RWPE2 (cell line): ENCODE measurements at regions not wholly inside any gene's neighbourhood (a gene's known extent, or its start where the extent isn't known, plus 50 kb on each side); places are given as distances from the start of the nearest gene placed in this dataset.
"Not testable (repeated sequence)": the region's sequence is repeated elsewhere in the genome, so short reads cannot be mapped to it uniquely, and the experiment has no call there.

Source experiments
- ATAC-seq: fragments of 200-7000 bp; cut with Tn5 transposase; 3 replicates; pipeline ENCODE4 v1.9.1; 2021; ENCODE audit warnings: low read depth
- DNase-seq: peaks from one replicate; pipeline ENCODE4 v3.0.0-alpha.2; 2020; ENCODE audit warnings: low spot score
- H3K27ac ChIP-seq: fragments of 450-650 bp; 2 replicates; pipeline ENCODE4 v1.5.1; 2017; ENCODE audit warnings: mild to moderate bottlenecking; ENCODE audit not compliant: poor library complexity, severe bottlenecking
- H3K27me3 ChIP-seq: fragments of 250-450 bp; sonication (Bioruptor Pico); 2 replicates; pipeline ENCODE4 v1.5.1; 2021; ENCODE audit warnings: mild to moderate bottlenecking, moderate library complexity; ENCODE audit not compliant: insufficient read depth, poor library complexity, severe bottlenecking
- H3K36me3 ChIP-seq: fragments of 250-450 bp; sonication (Bioruptor Pico); 2 replicates; pipeline ENCODE4 v1.5.1; 2020; ENCODE audit warnings: low read depth, mild to moderate bottlenecking, moderate library complexity
- H3K4me1 ChIP-seq: fragments of 250-450 bp; sonication (Bioruptor Pico); 2 replicates; pipeline ENCODE4 v1.5.1; 2021; ENCODE audit warnings: mild to moderate bottlenecking, moderate library complexity; ENCODE audit not compliant: insufficient read depth, poor library complexity, severe bottlenecking
- H3K4me3 ChIP-seq: fragments of 250-450 bp; sonication (Bioruptor Pico); 2 replicates; pipeline ENCODE4 v1.5.1; 2021; ENCODE audit warnings: mild to moderate bottlenecking, moderate library complexity; ENCODE audit not compliant: severe bottlenecking
- H3K9me3 ChIP-seq: fragments of 250-450 bp; sonication (Bioruptor Pico); 2 replicates; pipeline ENCODE4 v1.5.1; 2021; ENCODE audit warnings: mild to moderate bottlenecking, moderate library complexity; ENCODE audit not compliant: severe bottlenecking
- TF ChIP-seq, protein P1 (sequence below): fragments of 450-650 bp; IDR thresholded peaks from one replicate; pipeline ENCODE4 v1.5.1; 2017; ENCODE audit warnings: mild to moderate bottlenecking, moderate library complexity; ENCODE audit not compliant: poor library complexity, severe bottlenecking

GRCh38 chr3:31203960-31204795 is 309.7 kb upstream of the GADL1 start:
- H3K36me3 ChIP-seq: no peaks in the 10 kb centered on the region
- H3K27me3 ChIP-seq: no peaks in the 10 kb centered on the region
- DNase-seq (no peak), ATAC-seq (no peak)
- H3K4me3 ChIP-seq: no peak overlapping the region
- TF ChIP-seq, protein P1, sequence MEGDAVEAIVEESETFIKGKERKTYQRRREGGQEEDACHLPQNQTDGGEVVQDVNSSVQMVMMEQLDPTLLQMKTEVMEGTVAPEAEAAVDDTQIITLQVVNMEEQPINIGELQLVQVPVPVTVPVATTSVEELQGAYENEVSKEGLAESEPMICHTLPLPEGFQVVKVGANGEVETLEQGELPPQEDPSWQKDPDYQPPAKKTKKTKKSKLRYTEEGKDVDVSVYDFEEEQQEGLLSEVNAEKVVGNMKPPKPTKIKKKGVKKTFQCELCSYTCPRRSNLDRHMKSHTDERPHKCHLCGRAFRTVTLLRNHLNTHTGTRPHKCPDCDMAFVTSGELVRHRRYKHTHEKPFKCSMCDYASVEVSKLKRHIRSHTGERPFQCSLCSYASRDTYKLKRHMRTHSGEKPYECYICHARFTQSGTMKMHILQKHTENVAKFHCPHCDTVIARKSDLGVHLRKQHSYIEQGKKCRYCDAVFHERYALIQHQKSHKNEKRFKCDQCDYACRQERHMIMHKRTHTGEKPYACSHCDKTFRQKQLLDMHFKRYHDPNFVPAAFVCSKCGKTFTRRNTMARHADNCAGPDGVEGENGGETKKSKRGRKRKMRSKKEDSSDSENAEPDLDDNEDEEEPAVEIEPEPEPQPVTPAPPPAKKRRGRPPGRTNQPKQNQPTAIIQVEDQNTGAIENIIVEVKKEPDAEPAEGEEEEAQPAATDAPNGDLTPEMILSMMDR: no peak
- no peaks in the 10 kb centered on the region for H3K4me1 ChIP-seq
- no peaks in the 10 kb centered on the region for H3K9me3 ChIP-seq
- H3K27ac ChIP-seq: no peak overlapping the region

GRCh38 chr3:31204796-31205056 is 310.3 kb upstream of the GADL1 start:
- H3K4me1 ChIP-seq, ATAC-seq, H3K4me3 ChIP-seq, DNase-seq, H3K9me3 ChIP-seq, H3K36me3 ChIP-seq, H3K27ac ChIP-seq, H3K27me3 ChIP-seq: not testable (repeated sequence)

DNA sequence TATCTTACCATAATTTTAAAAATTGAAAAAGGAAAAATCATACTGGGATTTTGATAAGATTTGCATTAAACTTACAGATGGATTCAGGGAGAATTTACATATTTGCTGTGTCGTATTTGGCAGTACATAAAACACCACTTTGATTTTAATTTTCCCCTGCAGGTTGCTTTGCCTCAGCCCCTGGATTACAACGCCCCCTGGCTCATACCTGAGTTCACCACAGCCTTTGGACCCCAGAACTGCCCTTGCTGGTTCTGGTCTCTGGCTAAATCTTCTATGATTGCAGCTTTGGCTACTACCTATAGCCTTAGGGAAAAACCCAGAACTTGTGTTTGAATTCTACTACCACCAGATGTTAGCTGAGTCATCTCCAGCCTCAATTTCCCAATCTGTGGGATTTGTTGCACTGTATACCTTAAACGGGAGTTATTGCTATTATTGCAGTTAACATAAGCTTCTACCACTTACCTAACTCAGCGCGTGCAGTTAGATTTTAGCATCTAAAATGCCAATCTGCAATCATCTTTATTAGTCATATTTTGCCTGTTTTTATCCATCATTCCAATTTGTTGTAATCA is 315.7 kb upstream of the GADL1 start:
- DNase-seq (no peak), ATAC-seq (no peak)
- TF ChIP-seq, protein P1: no peak
- Histone ChIP-seq H3K27me3 (no peaks in the 10 kb centered on the region), H3K27ac (no peak overlapping the region), H3K4me1 (peaks cover 14% of the 10 kb centered on the region), H3K36me3 (no peaks in the 10 kb centered on the region), H3K9me3 (no peaks in the 10 kb centered on the region), H3K4me3 (no peak overlapping the region)

DNA sequence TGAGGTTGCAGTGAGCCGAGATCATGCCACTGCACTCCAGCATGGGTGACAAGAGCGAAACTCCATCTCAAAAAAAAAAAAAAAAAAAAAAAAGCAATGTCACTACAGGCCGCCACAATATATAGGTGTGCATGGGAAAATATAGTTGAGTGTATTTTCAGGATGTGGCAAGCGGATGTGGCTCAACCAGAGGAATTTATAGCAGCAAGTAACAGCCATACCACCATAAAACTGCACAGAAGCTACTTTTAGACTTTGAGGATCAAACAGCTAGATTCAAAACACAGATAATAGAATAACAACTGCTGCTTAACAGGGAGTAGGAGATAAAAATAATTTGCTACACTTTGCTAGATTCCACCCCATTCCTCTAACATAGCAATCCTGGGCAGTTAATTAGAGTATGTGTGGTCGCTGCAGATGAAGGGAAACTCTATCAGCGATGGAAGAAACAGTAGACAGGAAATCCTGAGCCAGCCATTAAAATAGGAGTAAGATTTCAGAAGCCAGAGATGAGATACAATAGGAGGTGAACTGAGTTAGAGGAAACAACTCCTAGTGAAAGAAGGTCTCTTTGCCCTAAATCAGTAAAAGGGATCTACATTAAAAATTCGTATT is 318.7 kb upstream of the STT3B start:
- H3K4me3 ChIP-seq: no peak overlapping the region
- no peaks in the 10 kb centered on the region for H3K27me3 ChIP-seq
- TF ChIP-seq, protein P1: no peak
- H3K4me1 ChIP-seq: peaks cover 14% of the 10 kb centered on the region
- no peak for ATAC-seq
- no peaks in the 10 kb centered on the region for H3K36me3 ChIP-seq
- H3K27ac ChIP-seq: no peak overlapping the region
- no peaks in the 10 kb centered on the region for H3K9me3 ChIP-seq
- DNase-seq: no peak

DNA sequence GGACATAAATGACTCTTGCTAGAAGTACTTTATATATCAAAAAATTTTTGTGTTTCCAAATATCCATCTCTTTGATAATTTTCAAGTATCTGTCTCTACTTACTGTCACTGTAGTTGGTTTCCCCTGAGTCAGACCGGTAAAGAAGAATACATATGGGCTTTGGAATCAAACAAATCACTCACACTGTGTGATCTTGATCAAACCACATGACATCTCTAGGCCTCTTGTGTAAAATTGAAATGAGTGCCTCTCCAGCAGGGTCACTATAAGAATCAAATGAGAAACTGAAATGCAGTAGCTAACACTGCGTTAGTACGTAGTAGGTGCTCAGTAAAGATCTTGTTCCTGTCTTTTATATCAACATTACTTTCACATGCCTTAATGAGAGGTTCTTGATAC is 314.6 kb upstream of the STT3B start:
- Histone ChIP-seq H3K27me3 (no peaks in the 10 kb centered on the region), H3K36me3 (no peaks in the 10 kb centered on the region), H3K27ac (no peak overlapping the region), H3K4me1 (peaks cover 2% of the 10 kb centered on the region), H3K9me3 (no peaks in the 10 kb centered on the region), H3K4me3 (no peak overlapping the region)
- ATAC-seq (no peak), DNase-seq (no peak)
- TF ChIP-seq, protein P1: no peak
